PFSK-1 (cell line): ENCODE measurements at regions not wholly inside any gene's neighbourhood (a gene's known extent, or its start where the extent isn't known, plus 50 kb on each side); places are given as distances from the start of the nearest gene placed in this dataset.

Experiments
- FOXP2 ChIP-seq: optimal IDR thresholded peaks from 2 replicates; pipeline ENCODE3; 2011; ENCODE audit warnings: borderline replicate concordance, control low read depth, inconsistent platforms; ENCODE audit not compliant: insufficient read depth; ENCODE audit errors: extremely low read length, extremely low read depth
- POLR2AphosphoS5 ChIP-seq: IDR thresholded peaks from 2 replicates; pipeline ENCODE4 v1.6.1; 2012; ENCODE audit warnings: low read depth, mild to moderate bottlenecking, control low read depth, low read length, moderate library complexity
- REST ChIP-seq, 2 experiments: IDR thresholded peaks; 2 replicates each; pipeline versions ENCODE4 v1.6.1 to v1.8.0; 2011 to 2012; ENCODE audit warnings: low read depth in 2 of 2, low read length in 2 of 2, control low read depth in 1 of 2, inconsistent platforms in 1 of 2, mild to moderate bottlenecking in 1 of 2, moderate library complexity in 1 of 2; ENCODE audit not compliant: insufficient read depth in 1 of 2
- SIN3A ChIP-seq: IDR thresholded peaks from 2 replicates; pipeline ENCODE4 v1.6.1; 2012; ENCODE audit warnings: mild to moderate bottlenecking, low read length, moderate library complexity, borderline replicate concordance; ENCODE audit not compliant: insufficient read depth
- TAF1 ChIP-seq: IDR thresholded peaks from 2 replicates; pipeline ENCODE4 v1.6.1; 2012; ENCODE audit warnings: low read length, control low read depth, borderline replicate concordance; ENCODE audit not compliant: insufficient read depth

DNA sequence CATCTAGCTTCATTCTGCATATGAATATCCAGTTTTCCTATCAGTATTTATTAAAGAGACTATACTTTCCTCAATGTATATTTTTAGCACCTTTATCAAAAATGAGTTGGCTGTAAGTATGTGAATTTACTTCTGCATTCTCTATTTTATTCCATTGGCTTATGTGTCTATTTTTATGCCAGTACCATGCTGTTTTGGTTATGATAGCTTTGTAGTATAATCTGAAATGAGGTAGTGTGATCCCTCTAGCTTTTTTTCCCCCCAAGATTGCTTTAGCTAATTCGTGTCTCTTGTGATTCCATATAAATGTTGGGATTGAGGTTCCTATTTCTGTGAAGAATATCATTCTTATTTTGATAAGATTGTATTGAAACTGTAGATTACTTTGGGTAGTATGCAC lies 469.1 kb upstream of the MAP3K7 start:
- no peak for TF ChIP-seq POLR2AphosphoS5
- no peak for TF ChIP-seq FOXP2
- TF ChIP-seq REST (IDR thresholded peaks at IDR 0.05; ENCODE audit: insufficient read depth in 1 of 2, low read depth in 2 of 2, low read length in 2 of 2): no peak
- TF ChIP-seq TAF1: no peak
- TF ChIP-seq SIN3A: no peak

- TF ChIP-seq FOXP2: no peak
- TF ChIP-seq SIN3A: no peak
- no peak for TF ChIP-seq REST (IDR thresholded peaks at IDR 0.05; ENCODE audit: insufficient read depth in 1 of 2, low read depth in 2 of 2, low read length in 2 of 2)
- no peak for TF ChIP-seq TAF1
- TF ChIP-seq POLR2AphosphoS5: no peak
These were observed 458.3 kb upstream of the MAP3K7 start for GRCh38 chr6:91045161-91045560.

GRCh38 chr6:91043751-91044150 lies 456.9 kb upstream of the MAP3K7 start:
- TF ChIP-seq REST (IDR thresholded peaks at IDR 0.05; ENCODE audit: insufficient read depth in 1 of 2, low read depth in 2 of 2, low read length in 2 of 2) (no peak), FOXP2 (no peak), SIN3A (no peak), POLR2AphosphoS5 (no peak), TAF1 (no peak)

GRCh38 chr6:91042656-91043055 lies 455.8 kb upstream of the MAP3K7 start:
- TF ChIP-seq TAF1 (no peak), SIN3A (no peak), FOXP2 (no peak), POLR2AphosphoS5 (no peak), REST (IDR thresholded peaks at IDR 0.05; ENCODE audit: insufficient read depth in 1 of 2, low read depth in 2 of 2, low read length in 2 of 2) (no peak)

- TF ChIP-seq REST (IDR thresholded peaks at IDR 0.05; ENCODE audit: insufficient read depth in 1 of 2, low read depth in 2 of 2, low read length in 2 of 2) (no peak), FOXP2 (no peak), POLR2AphosphoS5 (no peak), TAF1 (no peak), SIN3A (no peak)
These were observed 447.1 kb upstream of the MAP3K7 start for GRCh38 chr6:91033964-91034363.
